GM12865 (cell line): ENCODE measurements at regions not wholly inside any gene's neighbourhood (a gene's known extent, or its start where the extent isn't known, plus 50 kb on each side); places are given as distances from the start of the nearest gene placed in this dataset.

Experiments used
- DNase-seq: peaks from one replicate; pipeline ENCODE4 v3.0.0; 2010; ENCODE audit warnings: low read depth
- H3K4me3 ChIP-seq: 2 replicates; pipeline ENCODE4 v1.5.1; 2011; ENCODE audit warnings: mild to moderate bottlenecking, low read depth, low read length, control low read depth
- TF ChIP-seq, protein P1 (sequence below): IDR thresholded peaks from 2 replicates; pipeline ENCODE4 v1.5.1; 2011; ENCODE audit warnings: low read length, control low read depth, low read depth, inconsistent platforms; ENCODE audit not compliant: insufficient read depth; ENCODE audit errors: missing control alignments

GRCh38 chr13:22423261-22423660 is 752.4 kb downstream of the FGF9 start:
- DNase-seq, result no peak
- TF ChIP-seq, protein P1, sequence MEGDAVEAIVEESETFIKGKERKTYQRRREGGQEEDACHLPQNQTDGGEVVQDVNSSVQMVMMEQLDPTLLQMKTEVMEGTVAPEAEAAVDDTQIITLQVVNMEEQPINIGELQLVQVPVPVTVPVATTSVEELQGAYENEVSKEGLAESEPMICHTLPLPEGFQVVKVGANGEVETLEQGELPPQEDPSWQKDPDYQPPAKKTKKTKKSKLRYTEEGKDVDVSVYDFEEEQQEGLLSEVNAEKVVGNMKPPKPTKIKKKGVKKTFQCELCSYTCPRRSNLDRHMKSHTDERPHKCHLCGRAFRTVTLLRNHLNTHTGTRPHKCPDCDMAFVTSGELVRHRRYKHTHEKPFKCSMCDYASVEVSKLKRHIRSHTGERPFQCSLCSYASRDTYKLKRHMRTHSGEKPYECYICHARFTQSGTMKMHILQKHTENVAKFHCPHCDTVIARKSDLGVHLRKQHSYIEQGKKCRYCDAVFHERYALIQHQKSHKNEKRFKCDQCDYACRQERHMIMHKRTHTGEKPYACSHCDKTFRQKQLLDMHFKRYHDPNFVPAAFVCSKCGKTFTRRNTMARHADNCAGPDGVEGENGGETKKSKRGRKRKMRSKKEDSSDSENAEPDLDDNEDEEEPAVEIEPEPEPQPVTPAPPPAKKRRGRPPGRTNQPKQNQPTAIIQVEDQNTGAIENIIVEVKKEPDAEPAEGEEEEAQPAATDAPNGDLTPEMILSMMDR, result no peak

DNA sequence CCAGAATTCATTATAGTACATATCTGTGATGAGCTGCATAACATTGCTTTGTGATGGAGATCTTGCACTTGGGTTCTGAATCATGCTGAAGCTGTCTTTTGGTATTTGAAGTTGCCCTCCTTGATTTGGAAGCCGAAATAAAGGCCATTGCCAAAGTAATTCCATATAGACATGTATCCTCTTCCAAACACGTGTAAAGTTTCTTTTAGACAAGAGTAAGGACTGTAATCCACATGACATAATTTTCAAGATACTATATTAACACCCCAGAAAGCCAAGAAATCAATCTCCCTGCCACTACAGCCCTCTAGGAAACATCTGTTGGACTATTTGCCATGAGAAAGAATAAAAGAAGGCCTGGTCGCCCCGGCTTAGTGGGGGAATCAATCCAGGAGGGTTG is 754.2 kb downstream of the FGF9 start:
- H3K4me3 ChIP-seq, result no peak overlapping the region
- DNase-seq, result no peak
- TF ChIP-seq, protein P1, result no peak

More at GRCh38 chr13:22423261-22423660, 752.4 kb downstream of the FGF9 start:
- H3K4me3 ChIP-seq, result no peak overlapping the region

GRCh38 chr13:22427066-22427465 is 753.7 kb upstream of the SGCG start:
- TF ChIP-seq, protein P1, result no peak
- no peak overlapping the region for H3K4me3 ChIP-seq
- no peak for DNase-seq

- H3K4me3 ChIP-seq, result no peak overlapping the region
- DNase-seq, result no peak
- TF ChIP-seq, protein P1, result no peak
Measured at GRCh38 chr13:22427783-22428182, 753.0 kb upstream of the SGCG start.

DNA sequence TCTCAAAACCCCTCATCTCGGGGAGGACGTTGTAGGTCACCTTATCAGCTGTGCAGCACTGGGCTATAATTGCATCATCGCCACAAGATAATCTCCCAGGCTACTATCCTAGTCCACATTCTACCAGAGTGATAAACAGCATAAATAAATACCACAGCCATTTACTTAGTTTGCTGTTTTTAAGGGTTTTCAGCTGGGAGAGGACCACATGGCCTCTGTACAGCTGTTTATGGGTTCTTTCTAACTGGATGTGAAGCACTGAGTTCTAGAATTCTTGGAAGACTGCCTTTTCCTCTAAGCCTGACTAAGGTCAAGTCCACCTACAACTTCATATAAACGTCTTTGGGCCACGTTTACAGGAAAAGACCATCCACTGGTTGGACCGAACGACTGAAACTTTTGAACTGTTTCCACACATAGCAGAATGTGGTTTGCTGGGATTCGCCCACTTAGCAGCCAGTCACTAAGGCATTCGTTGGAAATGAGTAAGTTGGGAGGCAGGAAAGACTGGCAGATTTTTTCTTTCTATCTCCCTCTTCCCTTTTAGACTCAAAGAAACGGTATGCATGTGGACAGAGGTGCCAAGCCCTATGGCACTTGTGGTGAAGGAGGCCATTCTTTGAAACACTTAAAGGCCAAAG is 752.5 kb upstream of the SGCG start:
- no peak overlapping the region for H3K4me3 ChIP-seq
- TF ChIP-seq, protein P1, result no peak
- DNase-seq, result no peak

DNA sequence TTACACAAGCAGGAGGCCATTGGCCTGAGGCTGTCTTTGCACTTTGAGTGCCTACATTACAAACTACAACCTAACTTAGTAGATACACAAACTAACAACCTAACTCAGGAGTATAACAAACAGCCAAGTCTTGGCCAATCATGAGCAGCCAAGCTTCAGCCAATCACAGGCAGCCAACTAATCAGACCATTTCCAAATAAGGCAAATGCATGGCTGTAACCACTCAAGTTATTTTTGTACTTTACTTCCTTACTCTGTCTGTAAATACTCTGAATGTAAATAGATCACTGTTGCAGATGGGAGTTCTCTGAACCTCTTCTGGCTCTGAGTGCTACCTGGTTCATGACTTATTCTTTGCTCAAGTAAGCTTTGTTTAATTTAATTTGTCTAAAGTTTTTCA is 748.1 kb upstream of the SGCG start:
- TF ChIP-seq, protein P1, result no peak
- no peak for DNase-seq
- no peak overlapping the region for H3K4me3 ChIP-seq

GRCh38 chr13:22447132-22447886 is 733.5 kb upstream of the SGCG start:
- no peak overlapping the region for H3K4me3 ChIP-seq
- TF ChIP-seq, protein P1, result no peak
- DNase-seq, result no peak
